ENCODE measurements at regions not wholly inside any gene's neighbourhood (a gene's known extent, or its start where the extent isn't known, plus 50 kb on each side); places are given as distances from the start of the nearest gene placed in this dataset.

GRCh38 chr2:129469871-129470270, 509.6 kb upstream of the RAB6C start:
- Histone ChIP-seq H3K27me3 (replicated peaks in 2 of 5; ENCODE audit: control insufficient read depth in 4 of 5, insufficient read depth in 5 of 5, low read length in 4 of 5) (no peaks in the 10 kb centered on the region), H3K4me1 (ENCODE audit: control extremely low read depth in 1 of 4, control insufficient read depth in 4 of 4, insufficient read depth in 4 of 4, low read length in 3 of 4) (no peaks in the 10 kb centered on the region), H3K4me3 (ENCODE audit: control insufficient read depth in 1 of 7, extremely low read depth in 1 of 7, insufficient read depth in 4 of 7, low read depth in 2 of 7, low read length in 6 of 7) (no peak overlapping the region), H3K27ac (ENCODE audit: insufficient read depth in 1 of 2, low read depth in 1 of 2, low read length in 2 of 2, poor library complexity in 1 of 2, severe bottlenecking in 2 of 2) (no peak overlapping the region), H3K36me3 (ENCODE audit: control insufficient read depth in 4 of 4, insufficient read depth in 4 of 4, low read length in 3 of 4) (no peaks in the 10 kb centered on the region), H3K9me3 (ENCODE audit: control extremely low read depth in 1 of 5, control insufficient read depth in 4 of 5, insufficient read depth in 2 of 5, low read depth in 1 of 5, low read length in 4 of 5) (no peaks in the 10 kb centered on the region)
- ChIA-PET POLR2A (no interaction called here), CTCF (no interaction called here)
- WGBS (ENCODE audit: insufficient coverage): 93% methylated on average over 5 of the region's 5 CpGs
- DNase-seq: no peak

GRCh38 chr2:129478902-129479517, 500.5 kb upstream of the RAB6C start:
- WGBS (ENCODE audit: insufficient coverage): 76% methylated on average over 3 of the region's 3 CpGs
- no peaks in the 10 kb centered on the region for H3K4me1 ChIP-seq (ENCODE audit: control extremely low read depth in 1 of 4, control insufficient read depth in 4 of 4, insufficient read depth in 4 of 4, low read length in 3 of 4)
- peaks cover 0 to 6% (median 2%) of the 10 kb centered on the region in 5 experiments for H3K27me3 ChIP-seq (replicated peaks in 2 of 5; ENCODE audit: control insufficient read depth in 4 of 5, insufficient read depth in 5 of 5, low read length in 4 of 5)

GRCh38 chr2:129479892-129480291, 499.6 kb upstream of the RAB6C start:
- H3K4me1 ChIP-seq (ENCODE audit: control extremely low read depth in 1 of 4, control insufficient read depth in 4 of 4, insufficient read depth in 4 of 4, low read length in 3 of 4): no peaks in the 10 kb centered on the region
- ChIA-PET POLR2A (no interaction called here), CTCF (no interaction called here)
- 98% methylated on average over 6 of the region's 7 CpGs for WGBS (ENCODE audit: insufficient coverage)
- no peak overlapping the region for H3K4me3 ChIP-seq (ENCODE audit: control insufficient read depth in 1 of 7, extremely low read depth in 1 of 7, insufficient read depth in 4 of 7, low read depth in 2 of 7, low read length in 6 of 7)
- DNase-seq: no peak
- no peak overlapping the region for H3K27ac ChIP-seq (ENCODE audit: insufficient read depth in 1 of 2, low read depth in 1 of 2, low read length in 2 of 2, poor library complexity in 1 of 2, severe bottlenecking in 2 of 2)
- peaks cover 0 to 6% (median 2%) of the 10 kb centered on the region in 5 experiments for H3K27me3 ChIP-seq (replicated peaks in 2 of 5; ENCODE audit: control insufficient read depth in 4 of 5, insufficient read depth in 5 of 5, low read length in 4 of 5)
- no peaks in the 10 kb centered on the region for H3K9me3 ChIP-seq (ENCODE audit: control extremely low read depth in 1 of 5, control insufficient read depth in 4 of 5, insufficient read depth in 2 of 5, low read depth in 1 of 5, low read length in 4 of 5)
- H3K36me3 ChIP-seq (ENCODE audit: control insufficient read depth in 4 of 4, insufficient read depth in 4 of 4, low read length in 3 of 4): no peaks in the 10 kb centered on the region

More at GRCh38 chr2:129478902-129479517, 500.5 kb upstream of the RAB6C start:
- no peak overlapping the region for H3K27ac ChIP-seq (ENCODE audit: insufficient read depth in 1 of 2, low read depth in 1 of 2, low read length in 2 of 2, poor library complexity in 1 of 2, severe bottlenecking in 2 of 2)
- DNase-seq: no peak
- POLR2A ChIA-PET: no interaction called here
- no peaks in the 10 kb centered on the region for H3K9me3 ChIP-seq (ENCODE audit: control extremely low read depth in 1 of 5, control insufficient read depth in 4 of 5, insufficient read depth in 2 of 5, low read depth in 1 of 5, low read length in 4 of 5)
- H3K36me3 ChIP-seq (ENCODE audit: control insufficient read depth in 4 of 4, insufficient read depth in 4 of 4, low read length in 3 of 4): no peaks in the 10 kb centered on the region
- CTCF ChIA-PET: no interaction called here
- H3K4me3 ChIP-seq (ENCODE audit: control insufficient read depth in 1 of 7, extremely low read depth in 1 of 7, insufficient read depth in 4 of 7, low read depth in 2 of 7, low read length in 6 of 7): no peak overlapping the region

GRCh38 chr2:129480790-129481189, 498.7 kb upstream of the RAB6C start:
- POLR2A ChIA-PET: no interaction called here
- Histone ChIP-seq H3K4me1 (ENCODE audit: control extremely low read depth in 1 of 4, control insufficient read depth in 4 of 4, insufficient read depth in 4 of 4, low read length in 3 of 4) (no peaks in the 10 kb centered on the region), H3K9me3 (ENCODE audit: control extremely low read depth in 1 of 5, control insufficient read depth in 4 of 5, insufficient read depth in 2 of 5, low read depth in 1 of 5, low read length in 4 of 5) (no peaks in the 10 kb centered on the region), H3K27ac (ENCODE audit: insufficient read depth in 1 of 2, low read depth in 1 of 2, low read length in 2 of 2, poor library complexity in 1 of 2, severe bottlenecking in 2 of 2) (no peak overlapping the region), H3K36me3 (ENCODE audit: control insufficient read depth in 4 of 4, insufficient read depth in 4 of 4, low read length in 3 of 4) (no peaks in the 10 kb centered on the region), H3K27me3 (replicated peaks in 2 of 5; ENCODE audit: control insufficient read depth in 4 of 5, insufficient read depth in 5 of 5, low read length in 4 of 5) (peaks cover 0 to 6% (median 0%) of the 10 kb centered on the region in 5 experiments), H3K4me3 (ENCODE audit: control insufficient read depth in 1 of 7, extremely low read depth in 1 of 7, insufficient read depth in 4 of 7, low read depth in 2 of 7, low read length in 6 of 7) (no peak overlapping the region)
- 90% methylated on average over 3 of the region's 3 CpGs for WGBS (ENCODE audit: insufficient coverage)
- CTCF ChIA-PET: no interaction called here
- no peak for DNase-seq

- Histone ChIP-seq H3K9me3 (ENCODE audit: control extremely low read depth in 1 of 5, control insufficient read depth in 4 of 5, insufficient read depth in 2 of 5, low read depth in 1 of 5, low read length in 4 of 5) (no peaks in the 10 kb centered on the region), H3K36me3 (ENCODE audit: control insufficient read depth in 4 of 4, insufficient read depth in 4 of 4, low read length in 3 of 4) (no peaks in the 10 kb centered on the region), H3K4me3 (ENCODE audit: control insufficient read depth in 1 of 7, extremely low read depth in 1 of 7, insufficient read depth in 4 of 7, low read depth in 2 of 7, low read length in 6 of 7) (no peak overlapping the region), H3K27me3 (replicated peaks in 2 of 5; ENCODE audit: control insufficient read depth in 4 of 5, insufficient read depth in 5 of 5, low read length in 4 of 5) (peaks cover 0 to 6% (median 2%) of the 10 kb centered on the region in 5 experiments), H3K27ac (ENCODE audit: insufficient read depth in 1 of 2, low read depth in 1 of 2, low read length in 2 of 2, poor library complexity in 1 of 2, severe bottlenecking in 2 of 2) (no peak overlapping the region), H3K4me1 (ENCODE audit: control extremely low read depth in 1 of 4, control insufficient read depth in 4 of 4, insufficient read depth in 4 of 4, low read length in 3 of 4) (no peaks in the 10 kb centered on the region)
- POLR2A ChIA-PET: no interaction called here
- no peak for DNase-seq
- 83% methylated on average over 7 of the region's 7 CpGs for WGBS (ENCODE audit: insufficient coverage)
- CTCF ChIA-PET: no interaction called here
Observed at GRCh38 chr2:129481306-129482219, 497.9 kb upstream of the RAB6C start.

- Histone ChIP-seq H3K27ac (ENCODE audit: insufficient read depth in 1 of 2, low read depth in 1 of 2, low read length in 2 of 2, poor library complexity in 1 of 2, severe bottlenecking in 2 of 2) (no peak overlapping the region), H3K36me3 (ENCODE audit: control insufficient read depth in 4 of 4, insufficient read depth in 4 of 4, low read length in 3 of 4) (no peaks in the 10 kb centered on the region), H3K4me3 (ENCODE audit: control insufficient read depth in 1 of 7, extremely low read depth in 1 of 7, insufficient read depth in 4 of 7, low read depth in 2 of 7, low read length in 6 of 7) (no peak overlapping the region), H3K9me3 (ENCODE audit: control extremely low read depth in 1 of 5, control insufficient read depth in 4 of 5, insufficient read depth in 2 of 5, low read depth in 1 of 5, low read length in 4 of 5) (no peaks in the 10 kb centered on the region), H3K27me3 (replicated peaks in 2 of 5; ENCODE audit: control insufficient read depth in 4 of 5, insufficient read depth in 5 of 5, low read length in 4 of 5) (peaks cover 0 to 6% (median 2%) of the 10 kb centered on the region in 5 experiments), H3K4me1 (ENCODE audit: control extremely low read depth in 1 of 4, control insufficient read depth in 4 of 4, insufficient read depth in 4 of 4, low read length in 3 of 4) (no peaks in the 10 kb centered on the region)
- 94% methylated on average over 6 of the region's 6 CpGs for WGBS (ENCODE audit: insufficient coverage)
- POLR2A ChIA-PET: no interaction called here
- CTCF ChIA-PET: no interaction called here
- DNase-seq: no peak
Observed at GRCh38 chr2:129482626-129483025, 496.8 kb upstream of the RAB6C start.

- DNase-seq: no peak
- Histone ChIP-seq H3K4me3 (ENCODE audit: control insufficient read depth in 1 of 7, extremely low read depth in 1 of 7, insufficient read depth in 4 of 7, low read depth in 2 of 7, low read length in 6 of 7) (no peak overlapping the region), H3K27ac (ENCODE audit: insufficient read depth in 1 of 2, low read depth in 1 of 2, low read length in 2 of 2, poor library complexity in 1 of 2, severe bottlenecking in 2 of 2) (no peak overlapping the region), H3K36me3 (ENCODE audit: control insufficient read depth in 4 of 4, insufficient read depth in 4 of 4, low read length in 3 of 4) (no peaks in the 10 kb centered on the region), H3K4me1 (ENCODE audit: control extremely low read depth in 1 of 4, control insufficient read depth in 4 of 4, insufficient read depth in 4 of 4, low read length in 3 of 4) (no peaks in the 10 kb centered on the region), H3K27me3 (replicated peaks in 2 of 5; ENCODE audit: control insufficient read depth in 4 of 5, insufficient read depth in 5 of 5, low read length in 4 of 5) (peaks cover 0 to 6% (median 2%) of the 10 kb centered on the region in 5 experiments), H3K9me3 (ENCODE audit: control extremely low read depth in 1 of 5, control insufficient read depth in 4 of 5, insufficient read depth in 2 of 5, low read depth in 1 of 5, low read length in 4 of 5) (no peaks in the 10 kb centered on the region)
- ChIA-PET CTCF (no interaction called here), POLR2A (no interaction called here)
- WGBS (ENCODE audit: insufficient coverage): 64% methylated on average over 4 of the region's 4 CpGs
Observed at GRCh38 chr2:129483366-129483765, 496.1 kb upstream of the RAB6C start.
